BE2C (cell line): ENCODE measurements at regions not wholly inside any gene's neighbourhood (a gene's known extent, or its start where the extent isn't known, plus 50 kb on each side); places are given as distances from the start of the nearest gene placed in this dataset.
A peak's percentile ranks its signal among the peaks of the same experiment; 100 is the strongest.

Experiments used
- DNase-seq: peaks from one replicate; pipeline ENCODE4 v3.0.0-alpha.2; 2020
- H3K27me3 ChIP-seq: fragments of 250-450 bp; sonication (Bioruptor Pico); 2 replicates; pipeline ENCODE4 v1.5.1; 2020; ENCODE audit warnings: mild to moderate bottlenecking
- H3K36me3 ChIP-seq: fragments of 250-450 bp; sonication (Bioruptor Pico); 2 replicates; pipeline ENCODE4 v1.5.1; 2020; ENCODE audit warnings: mild to moderate bottlenecking
- H3K4me1 ChIP-seq: fragments of 250-450 bp; sonication (Bioruptor Pico); 2 replicates; pipeline ENCODE4 v1.5.1; 2020
- H3K4me3 ChIP-seq: 2 replicates; pipeline ENCODE4 v1.5.1; 2011; ENCODE audit warnings: low read depth, low read length
- H3K9me3 ChIP-seq: fragments of 250-450 bp; sonication (Bioruptor Pico); 2 replicates; pipeline ENCODE4 v1.5.1; 2020
- TF ChIP-seq, protein P1 (sequence below): IDR thresholded peaks from 2 replicates; pipeline ENCODE4 v1.5.1; 2012; ENCODE audit warnings: mild to moderate bottlenecking, low read depth, low read length

DNA sequence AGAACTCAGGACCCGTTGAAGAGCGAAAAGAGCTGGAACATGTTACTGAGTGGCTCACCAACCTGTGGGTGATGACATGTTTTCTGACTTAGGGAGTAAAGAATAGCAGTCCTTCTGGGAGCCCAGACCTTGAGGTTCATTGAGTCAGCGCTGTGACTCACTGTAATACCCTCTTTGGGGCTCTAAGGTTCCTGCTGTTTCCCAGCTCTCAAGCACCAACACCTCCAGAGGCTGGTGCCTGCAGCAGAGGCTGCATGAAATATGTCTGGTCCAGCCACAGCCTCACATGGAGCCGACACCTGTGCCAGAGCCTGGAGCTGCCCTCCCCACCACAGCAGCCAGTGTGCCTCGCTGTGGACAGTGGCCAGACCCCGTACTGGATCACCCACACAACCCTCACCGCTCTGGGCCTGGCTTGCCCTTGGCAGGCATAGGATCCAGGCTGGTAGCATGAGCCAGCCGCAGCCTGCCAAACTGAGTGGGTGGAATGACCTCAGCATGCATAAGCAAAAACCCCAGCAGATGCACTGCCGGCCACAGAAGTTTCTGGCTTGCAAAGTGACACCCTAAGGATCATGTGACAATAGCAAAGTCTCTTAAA lies 143.5 kb upstream of the MRPS30 start:
- no peaks in the 10 kb centered on the region for H3K9me3 ChIP-seq
- no peak for DNase-seq
- no peaks in the 10 kb centered on the region for H3K4me1 ChIP-seq
- no peaks in the 10 kb centered on the region for H3K27me3 ChIP-seq
- H3K4me3 ChIP-seq = no peak overlapping the region
- TF ChIP-seq, protein P1, sequence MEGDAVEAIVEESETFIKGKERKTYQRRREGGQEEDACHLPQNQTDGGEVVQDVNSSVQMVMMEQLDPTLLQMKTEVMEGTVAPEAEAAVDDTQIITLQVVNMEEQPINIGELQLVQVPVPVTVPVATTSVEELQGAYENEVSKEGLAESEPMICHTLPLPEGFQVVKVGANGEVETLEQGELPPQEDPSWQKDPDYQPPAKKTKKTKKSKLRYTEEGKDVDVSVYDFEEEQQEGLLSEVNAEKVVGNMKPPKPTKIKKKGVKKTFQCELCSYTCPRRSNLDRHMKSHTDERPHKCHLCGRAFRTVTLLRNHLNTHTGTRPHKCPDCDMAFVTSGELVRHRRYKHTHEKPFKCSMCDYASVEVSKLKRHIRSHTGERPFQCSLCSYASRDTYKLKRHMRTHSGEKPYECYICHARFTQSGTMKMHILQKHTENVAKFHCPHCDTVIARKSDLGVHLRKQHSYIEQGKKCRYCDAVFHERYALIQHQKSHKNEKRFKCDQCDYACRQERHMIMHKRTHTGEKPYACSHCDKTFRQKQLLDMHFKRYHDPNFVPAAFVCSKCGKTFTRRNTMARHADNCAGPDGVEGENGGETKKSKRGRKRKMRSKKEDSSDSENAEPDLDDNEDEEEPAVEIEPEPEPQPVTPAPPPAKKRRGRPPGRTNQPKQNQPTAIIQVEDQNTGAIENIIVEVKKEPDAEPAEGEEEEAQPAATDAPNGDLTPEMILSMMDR = no peak
- no peaks in the 10 kb centered on the region for H3K36me3 ChIP-seq

DNA sequence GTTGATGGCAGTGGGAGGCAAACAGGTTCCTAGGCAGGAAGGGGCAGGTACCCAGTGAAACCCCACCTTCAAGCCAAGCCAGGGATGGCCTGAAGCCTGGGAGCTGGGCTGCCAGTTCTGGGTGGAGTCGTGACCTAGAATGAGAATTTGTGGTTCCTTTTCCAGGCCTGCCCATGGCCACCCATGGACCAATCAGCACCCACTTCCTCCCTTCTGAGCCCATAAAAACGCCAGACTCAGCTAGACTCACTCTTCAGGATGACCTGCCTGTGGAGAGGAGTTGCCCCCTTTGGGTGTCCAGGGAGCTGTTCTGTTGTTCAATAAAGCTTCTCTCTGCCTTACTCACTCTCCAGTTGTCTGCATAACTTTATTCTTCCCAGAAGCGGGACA lies 144.0 kb upstream of the MRPS30 start:
- no peaks in the 10 kb centered on the region for H3K27me3 ChIP-seq
- H3K4me3 ChIP-seq = no peak overlapping the region
- no peaks in the 10 kb centered on the region for H3K9me3 ChIP-seq
- H3K36me3 ChIP-seq = no peaks in the 10 kb centered on the region
- TF ChIP-seq, protein P1 = no peak
- H3K4me1 ChIP-seq = no peaks in the 10 kb centered on the region
- DNase-seq = no peak

DNA sequence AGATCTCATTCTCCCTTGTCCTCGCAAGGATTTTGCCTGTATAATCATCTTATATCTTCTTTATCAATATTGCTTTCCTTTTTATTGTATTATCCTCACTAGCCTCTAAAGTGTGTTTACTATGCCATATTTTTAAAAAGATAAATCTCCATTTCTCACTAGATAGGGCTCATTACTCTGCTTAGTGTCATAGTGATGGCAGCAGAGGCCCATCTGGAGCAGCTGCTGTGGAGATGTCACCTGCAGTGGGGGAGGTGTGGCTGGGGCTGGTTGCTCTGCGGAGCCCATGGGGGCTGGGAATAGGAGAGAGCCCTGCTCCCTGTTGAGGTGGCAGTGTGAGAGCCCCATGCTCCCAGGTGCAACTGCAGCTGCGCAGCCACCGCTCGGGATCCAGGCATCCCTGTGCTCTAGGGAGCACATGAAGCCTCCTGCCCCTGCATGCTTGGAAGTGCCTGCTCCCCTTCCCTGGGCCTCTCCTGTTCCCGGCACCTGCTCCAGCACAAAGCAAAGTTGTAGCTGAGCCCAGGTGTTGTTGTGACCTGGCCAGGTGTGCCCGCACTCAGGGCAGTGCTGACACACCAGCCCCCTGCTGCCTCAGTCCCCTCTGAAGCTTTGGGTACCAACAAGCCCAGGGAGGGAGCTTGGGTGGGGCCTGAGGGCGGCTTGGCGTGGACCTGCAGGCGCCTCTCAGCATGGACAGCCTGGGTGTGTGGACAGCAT lies 144.6 kb upstream of the MRPS30 start:
- DNase-seq = peak; percentile 24
- Histone ChIP-seq H3K4me1 (no peaks in the 10 kb centered on the region), H3K36me3 (no peaks in the 10 kb centered on the region), H3K27me3 (no peaks in the 10 kb centered on the region), H3K9me3 (no peaks in the 10 kb centered on the region), H3K4me3 (no peak overlapping the region)
- TF ChIP-seq, protein P1 = no peak

DNA sequence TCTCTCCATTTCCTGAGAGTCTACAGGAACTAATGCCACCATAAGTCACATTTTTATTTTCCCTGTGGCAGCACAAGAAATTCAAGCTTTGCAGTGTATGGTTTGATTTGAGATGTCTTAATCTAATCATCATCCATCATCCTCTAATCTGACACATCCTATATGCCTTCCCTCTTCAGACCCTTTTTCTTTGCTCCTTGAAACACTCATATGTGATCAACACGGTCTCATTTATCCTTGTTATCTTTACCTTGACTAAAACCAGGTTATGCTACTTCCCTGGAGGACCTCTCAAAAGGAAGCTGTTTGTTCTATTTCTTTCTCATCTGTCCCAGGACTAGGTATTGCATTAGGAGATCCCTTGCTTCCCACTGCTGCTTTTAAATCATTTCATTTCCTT lies 146.9 kb upstream of the MRPS30 start:
- Histone ChIP-seq H3K36me3 (no peaks in the 10 kb centered on the region), H3K9me3 (no peaks in the 10 kb centered on the region), H3K4me3 (no peak overlapping the region), H3K4me1 (no peaks in the 10 kb centered on the region), H3K27me3 (no peaks in the 10 kb centered on the region)
- TF ChIP-seq, protein P1 = no peak
- no peak for DNase-seq

DNA sequence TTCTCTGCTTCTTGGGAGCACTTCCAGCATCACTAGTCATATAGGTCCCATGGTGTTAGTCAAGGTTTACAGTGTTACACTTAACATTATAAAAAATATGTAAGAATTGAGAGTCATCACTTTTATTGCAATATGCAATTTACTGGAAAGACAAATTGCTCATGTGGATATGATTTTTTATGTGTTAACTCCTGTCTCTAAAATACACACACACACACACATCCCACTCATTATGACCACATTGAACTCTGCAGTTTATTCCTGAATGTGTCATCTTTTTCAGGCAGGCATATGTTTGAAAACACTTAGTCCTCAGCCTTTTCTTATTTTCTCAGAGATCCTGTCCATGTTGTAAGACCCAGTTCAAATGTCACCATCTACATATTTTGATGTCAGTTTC lies 148.5 kb upstream of the MRPS30 start:
- Histone ChIP-seq H3K36me3 (no peaks in the 10 kb centered on the region), H3K9me3 (no peaks in the 10 kb centered on the region), H3K27me3 (no peaks in the 10 kb centered on the region), H3K4me3 (no peak overlapping the region), H3K4me1 (no peaks in the 10 kb centered on the region)
- TF ChIP-seq, protein P1 = no peak
- DNase-seq = no peak

DNA sequence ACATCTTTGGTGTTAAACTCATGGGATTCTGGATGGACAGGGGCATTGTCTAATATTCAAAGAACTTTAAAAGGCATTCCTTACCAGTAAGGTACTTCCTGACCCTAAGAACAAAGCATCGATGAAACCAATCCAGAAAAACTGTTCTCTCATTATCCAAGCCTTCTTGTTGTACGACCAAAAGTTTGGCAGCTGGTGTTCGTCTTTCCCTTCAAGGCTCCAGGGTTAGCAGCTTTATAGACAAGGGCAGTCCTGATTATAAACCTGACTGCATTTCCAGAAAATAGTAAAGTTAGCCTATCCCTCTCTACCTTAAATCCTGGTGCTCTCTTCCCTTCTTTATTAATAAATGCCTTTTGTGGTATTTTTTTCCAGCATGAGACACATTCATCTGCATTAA lies 149.4 kb upstream of the MRPS30 start:
- no peak for DNase-seq
- TF ChIP-seq, protein P1 = no peak
- Histone ChIP-seq H3K36me3 (no peaks in the 10 kb centered on the region), H3K4me1 (no peaks in the 10 kb centered on the region), H3K9me3 (no peaks in the 10 kb centered on the region), H3K27me3 (no peaks in the 10 kb centered on the region), H3K4me3 (no peak overlapping the region)
